Right forelimb (tissue), 1 donor: ENCODE measurements at regions not wholly inside any gene's neighbourhood (a gene's known extent, or its start where the extent isn't known, plus 50 kb on each side); places are given as distances from the start of the nearest gene placed in this dataset.

ENCODE experiments used
- DNase-seq: peaks from one replicate; pipeline ENCODE4 v3.0.0-alpha.2; 2018

DNA sequence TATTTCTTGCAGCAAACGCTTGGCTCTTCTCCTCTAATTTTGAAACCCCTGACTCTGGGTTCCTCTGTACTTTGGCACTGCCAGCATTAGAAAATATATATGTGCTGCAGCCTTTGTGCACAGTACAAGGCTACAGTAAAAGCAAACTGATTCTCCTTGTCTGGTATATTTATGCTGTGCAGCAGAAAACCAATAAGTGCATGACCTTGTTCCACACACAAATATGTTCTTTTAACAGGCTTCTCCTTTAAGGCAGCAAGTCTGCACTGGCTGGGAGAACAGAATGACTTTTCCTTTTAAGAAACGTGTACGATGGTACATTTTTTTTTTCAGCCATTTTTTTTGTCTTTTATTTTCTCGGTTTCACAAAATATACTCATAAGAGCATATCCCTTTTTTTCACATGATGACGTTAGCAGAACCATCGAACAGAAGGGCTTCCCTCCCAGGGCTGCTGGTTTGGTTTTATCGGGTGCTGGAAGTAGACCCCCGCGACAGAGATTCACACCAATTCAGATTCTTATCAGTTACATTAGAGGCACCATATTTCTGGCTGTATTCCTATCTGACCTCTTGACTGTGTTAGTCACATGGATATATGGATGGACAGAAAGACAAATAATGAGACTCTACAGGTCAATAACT lies 129.9 kb upstream of the ARID1B start:
- no peak for DNase-seq

DNA sequence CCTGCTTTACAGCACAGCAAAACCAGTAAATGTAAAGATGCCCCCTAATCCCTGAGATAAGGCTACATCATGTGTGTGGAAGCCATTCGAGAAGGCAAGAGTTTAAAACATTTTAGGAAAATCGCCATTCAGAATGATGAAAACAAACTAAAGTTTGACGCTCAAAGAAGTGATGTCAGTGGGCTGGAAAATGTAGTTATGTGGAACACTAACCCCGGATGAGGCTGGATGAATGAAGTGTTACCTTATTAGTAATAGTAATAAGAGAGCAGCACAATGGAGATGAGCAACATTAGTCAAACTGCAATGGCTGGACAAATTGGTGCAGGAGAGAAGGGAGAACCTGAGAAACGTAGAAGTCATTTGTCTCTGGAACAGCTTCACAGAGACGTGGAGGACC lies 130.7 kb upstream of the ARID1B start:
- DNase-seq, result no peak

DNA sequence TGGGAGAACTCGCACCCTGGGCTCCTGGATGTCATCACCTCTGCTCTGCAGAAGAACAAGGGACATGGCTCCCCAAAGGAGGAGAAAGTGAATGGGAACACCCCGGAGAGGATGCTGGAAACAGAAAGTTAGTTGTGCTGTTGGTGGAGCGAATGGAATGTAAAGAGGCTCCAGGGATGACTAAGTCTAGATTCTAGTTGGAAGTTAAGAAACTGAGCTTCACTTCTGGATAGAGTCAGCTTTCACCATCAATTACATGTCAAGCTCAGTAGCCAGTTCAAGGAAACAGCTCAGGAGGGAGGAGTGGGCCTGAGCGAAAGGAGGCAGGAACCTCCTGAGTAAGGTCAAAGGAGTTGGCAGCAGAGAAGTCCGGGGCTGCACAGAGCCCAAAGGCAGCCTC lies 132.1 kb upstream of the ARID1B start:
- no peak for DNase-seq

DNA sequence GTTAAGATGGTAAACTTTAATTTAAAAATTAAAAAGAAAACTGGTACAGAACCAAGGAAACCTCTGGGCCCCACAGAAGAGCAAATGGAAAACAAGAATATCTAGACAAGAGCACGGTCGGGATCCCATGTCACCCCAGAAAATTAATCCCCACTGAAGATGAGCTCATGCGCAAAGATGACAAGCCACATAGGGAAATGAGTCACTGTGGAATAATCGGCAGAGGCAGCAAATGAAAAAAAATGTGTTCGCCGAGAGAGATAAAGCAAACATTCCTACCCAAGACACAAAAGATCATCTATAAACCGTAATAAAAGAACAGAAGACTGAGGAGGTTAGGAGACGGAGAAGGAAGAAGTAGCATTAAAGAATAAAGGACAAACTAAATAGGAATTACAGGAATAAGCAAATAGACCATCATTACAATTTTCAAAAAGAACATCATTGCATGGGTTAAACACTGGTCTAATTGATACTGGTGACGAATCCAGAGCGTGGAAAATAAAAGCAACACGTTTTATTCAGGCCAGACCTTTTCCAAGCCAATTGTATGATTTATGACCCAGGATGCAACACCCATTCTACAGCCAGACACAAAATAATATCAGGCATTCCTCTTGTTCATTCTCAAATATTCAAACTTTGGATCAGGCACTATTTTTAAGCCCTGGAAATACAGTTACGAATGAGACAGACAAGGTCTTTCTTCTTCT lies 138.0 kb upstream of the ARID1B start:
- DNase-seq, result no peak

DNA sequence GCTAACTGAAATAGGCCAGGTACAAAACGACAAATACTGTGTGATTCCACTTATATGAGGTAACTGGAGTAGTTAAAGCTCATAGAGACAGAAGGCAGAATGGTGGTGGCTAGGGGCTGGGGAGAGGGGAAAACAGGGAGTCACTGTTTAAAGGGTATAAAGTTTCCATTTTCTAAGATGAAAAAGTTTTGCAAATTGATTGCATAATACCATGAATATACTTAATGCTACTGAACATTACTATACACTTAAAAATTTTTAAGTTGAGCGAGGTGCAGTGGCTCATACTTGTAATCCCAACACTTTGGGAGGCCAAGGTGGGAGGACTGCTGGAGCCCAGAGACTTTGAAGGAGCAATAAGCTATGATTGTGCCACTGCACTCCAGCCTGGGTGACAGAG lies 138.6 kb upstream of the ARID1B start:
- no peak for DNase-seq

DNA sequence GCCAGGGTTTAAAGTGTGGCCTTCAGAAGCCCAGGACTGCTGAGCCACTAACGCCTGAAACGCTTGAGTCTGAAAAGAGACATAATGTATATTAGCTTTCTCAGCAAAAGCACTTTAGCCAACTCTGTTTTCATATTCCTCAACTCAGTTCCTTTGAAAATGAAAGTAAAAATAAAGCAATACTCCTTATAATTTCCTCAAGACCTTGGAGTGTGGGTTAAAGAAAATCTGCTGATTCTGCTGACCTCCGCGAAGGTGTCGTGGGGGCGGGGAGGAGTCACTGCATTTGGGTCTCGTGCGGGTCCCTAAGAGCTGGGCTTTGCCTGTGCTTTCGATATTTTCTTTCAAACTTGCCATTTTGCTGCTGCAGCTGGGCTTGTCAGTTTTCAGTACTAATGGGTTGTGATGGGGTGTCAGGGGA lies 142.2 kb upstream of the ARID1B start:
- peak; percentile 51 for DNase-seq

DNA sequence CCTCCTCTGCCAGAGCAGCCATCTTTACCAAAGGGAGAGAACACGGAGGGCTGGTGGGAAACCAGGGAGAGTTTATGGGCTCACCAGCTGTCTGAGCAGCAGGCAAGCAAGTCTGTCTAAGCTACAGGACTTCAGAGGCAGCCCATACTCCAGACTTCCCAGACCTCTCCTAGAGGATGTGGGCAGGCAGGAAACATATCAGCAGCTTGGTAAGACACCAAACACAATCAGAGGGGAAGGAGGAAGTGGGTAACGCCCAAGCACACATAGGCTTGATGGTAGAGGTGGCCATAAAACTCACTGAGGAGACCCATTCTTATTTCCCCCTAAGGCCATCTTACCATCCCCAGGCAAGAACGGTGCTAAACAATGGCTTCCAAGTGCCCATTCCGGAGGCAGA lies 143.1 kb upstream of the ARID1B start:
- no peak for DNase-seq

DNA sequence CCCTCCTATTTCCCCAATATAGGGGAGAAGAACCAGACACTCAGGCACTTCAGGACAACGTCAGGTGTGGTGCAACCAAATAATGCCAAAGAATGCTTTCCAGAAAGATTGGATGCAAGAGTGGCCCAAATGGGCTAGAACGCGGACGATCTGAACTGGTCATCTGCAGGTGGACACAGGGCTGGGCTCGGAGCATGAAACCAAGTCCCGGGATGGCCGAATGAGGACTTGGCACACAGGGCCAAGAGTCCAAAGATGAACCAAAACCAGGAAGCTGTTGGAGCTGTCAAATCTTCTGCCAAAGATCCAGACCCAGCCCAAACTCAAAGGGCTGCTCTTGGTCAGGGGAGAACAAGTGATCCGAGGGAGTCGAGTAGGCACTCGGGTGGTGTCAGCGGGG lies 143.9 kb upstream of the ARID1B start:
- DNase-seq, result no peak

DNA sequence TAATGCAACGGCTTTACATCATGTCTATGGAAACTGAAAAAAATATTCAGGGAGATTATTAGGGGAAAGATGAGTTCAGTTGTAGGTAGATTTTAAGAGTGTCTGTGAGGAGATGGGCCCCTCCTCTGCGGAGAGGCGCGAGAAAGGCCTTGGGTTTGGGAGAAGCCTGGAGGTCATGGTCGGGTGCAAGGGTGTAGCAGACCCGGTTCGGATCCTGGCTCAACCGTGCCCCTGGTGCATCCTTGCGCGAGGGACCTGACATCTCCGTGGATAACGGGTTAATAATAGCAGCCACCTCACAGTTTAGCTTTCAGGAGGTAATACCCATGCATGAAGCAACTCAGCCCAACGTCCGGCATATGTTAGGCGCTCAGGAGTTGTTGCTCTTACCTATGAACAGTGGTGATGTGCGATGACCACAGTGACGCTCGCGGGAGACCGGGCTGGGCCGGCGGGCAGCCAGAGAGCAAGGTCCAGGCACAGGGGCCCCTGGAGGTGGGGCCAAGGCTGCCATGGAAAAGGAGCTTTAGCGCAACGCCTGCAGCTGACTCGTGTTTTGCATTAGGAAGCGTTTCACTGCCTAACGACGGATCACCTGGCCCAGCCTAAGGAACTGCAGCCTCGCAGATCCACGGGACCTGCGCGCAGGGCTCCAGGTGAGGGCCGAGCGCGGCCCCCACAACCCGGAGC lies 146.4 kb upstream of the ARID1B start:
- no peak for DNase-seq

DNA sequence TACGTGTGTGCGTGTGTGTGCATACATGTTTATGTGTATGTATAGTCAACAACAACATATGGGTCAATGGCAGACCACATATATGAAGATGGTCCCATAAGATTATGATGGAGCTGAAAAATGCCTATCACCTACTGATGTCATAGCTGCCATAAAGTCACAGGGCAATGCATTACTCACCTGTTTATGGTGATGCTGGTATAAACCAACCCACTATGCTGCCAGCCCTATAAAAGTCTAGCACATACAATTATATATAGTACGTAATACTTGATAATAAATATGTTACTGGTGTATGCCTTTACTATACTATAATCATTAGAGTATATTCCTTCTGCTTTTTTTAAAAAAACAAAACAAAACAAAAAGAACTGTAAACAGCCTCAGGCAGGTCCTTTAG lies 148.4 kb upstream of the ARID1B start:
- DNase-seq, result no peak

DNA sequence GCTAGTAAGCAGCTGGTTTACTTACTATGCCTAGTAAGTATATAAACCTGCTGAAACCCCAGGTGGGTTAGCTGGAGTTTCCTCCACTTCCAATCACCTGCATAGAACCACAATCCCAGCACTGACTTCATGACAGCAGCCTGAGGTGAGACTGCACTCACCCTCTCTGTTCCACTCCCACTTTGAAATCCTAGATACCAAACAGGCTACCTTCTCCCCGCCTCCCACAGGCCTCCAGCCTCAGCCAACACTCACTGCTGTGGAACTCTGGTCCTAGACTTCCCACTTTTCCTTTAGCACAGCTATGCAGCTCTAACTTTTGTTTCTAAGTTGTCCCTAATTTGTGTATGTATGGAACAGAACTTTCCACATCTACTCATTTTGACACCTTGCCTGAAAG lies 149.7 kb upstream of the ARID1B start:
- DNase-seq, result no peak

DNA sequence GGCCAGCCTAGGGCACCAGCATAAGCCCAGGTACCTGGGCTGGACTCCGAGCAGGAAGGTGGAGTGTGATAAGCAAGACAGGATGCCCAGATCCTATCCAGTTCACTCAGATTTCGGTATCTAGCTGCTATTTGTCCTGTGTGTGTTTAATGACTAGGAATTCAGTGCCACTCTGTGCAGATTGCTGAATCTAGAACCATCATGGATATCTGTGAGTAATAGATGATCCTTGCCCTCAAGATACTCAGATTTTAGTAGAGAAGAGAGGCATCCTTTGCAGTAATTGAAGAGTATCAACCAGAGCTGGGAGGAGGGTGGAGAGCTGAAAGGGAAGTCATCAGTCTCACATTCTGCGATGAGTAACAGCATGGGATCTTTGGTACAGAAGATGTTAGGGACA lies 155.0 kb upstream of the ARID1B start:
- DNase-seq, result no peak

DNA sequence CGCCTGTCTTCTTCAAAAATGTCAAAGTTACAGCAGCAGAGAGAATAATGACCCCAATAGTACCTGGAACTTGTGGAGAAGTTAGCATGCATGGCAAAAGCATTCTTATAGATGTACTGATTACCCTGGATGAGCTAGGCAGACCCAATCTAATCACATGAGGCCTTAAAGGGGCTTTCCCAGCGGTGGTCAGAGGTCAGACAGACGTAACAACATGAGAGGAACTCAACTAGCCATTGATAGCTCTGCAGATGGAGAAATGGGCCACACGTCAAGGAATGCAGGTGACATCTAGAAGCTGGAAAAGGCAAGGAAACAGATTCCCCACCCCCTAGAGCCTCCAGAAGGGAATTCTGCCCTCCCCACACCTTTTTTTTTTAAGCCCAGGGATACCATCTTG lies 156.8 kb upstream of the ARID1B start:
- DNase-seq, result no peak

DNA sequence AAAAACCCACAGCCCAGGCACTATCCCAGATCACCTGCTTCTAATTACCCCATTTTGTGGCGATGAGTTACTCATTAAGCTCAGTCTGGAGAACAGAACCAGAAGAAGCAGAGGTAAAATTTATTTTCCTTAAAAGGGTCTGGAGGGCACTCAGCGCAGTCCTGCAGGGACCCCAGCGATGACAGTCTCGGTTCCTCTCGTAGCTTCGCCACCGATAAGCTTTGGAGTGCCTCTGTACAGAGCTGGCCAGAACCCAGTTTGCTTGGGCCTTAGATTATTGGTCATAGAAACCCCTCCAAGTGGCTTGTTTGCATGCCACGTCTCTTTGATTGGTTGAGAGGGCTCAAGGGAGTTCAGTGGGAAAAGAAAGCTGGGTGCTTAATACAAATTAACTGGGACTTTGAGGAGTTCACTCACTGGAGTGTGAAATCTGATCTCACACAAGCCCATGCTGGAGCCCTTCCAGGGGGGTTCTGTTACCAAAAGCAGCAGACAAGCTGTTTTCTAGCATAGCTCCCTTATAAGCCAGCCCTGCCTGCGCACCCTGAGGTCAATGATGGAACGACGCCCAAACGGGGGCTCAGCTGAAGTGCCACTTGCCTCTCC lies 158.5 kb upstream of the ARID1B start:
- DNase-seq, result no peak

DNA sequence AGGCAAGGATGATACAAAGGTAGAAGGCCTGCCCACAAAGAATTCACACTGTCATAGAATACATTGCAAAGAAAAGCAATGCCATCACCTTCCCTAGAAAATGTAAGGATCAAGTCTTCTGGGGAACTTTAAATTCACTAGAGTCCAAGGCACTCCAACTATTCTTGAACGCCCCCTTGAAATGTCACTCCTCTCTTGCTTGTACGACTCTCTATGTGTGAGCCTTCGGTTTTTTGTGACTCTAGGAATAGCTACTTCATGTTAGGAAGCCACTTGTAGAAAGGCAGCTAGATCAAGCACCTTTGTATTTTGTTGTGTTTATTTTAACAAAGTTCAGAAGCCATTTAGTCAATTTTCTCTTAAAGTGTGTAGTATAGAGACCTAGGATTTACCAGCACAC lies 159.2 kb upstream of the ARID1B start:
- no peak for DNase-seq

DNA sequence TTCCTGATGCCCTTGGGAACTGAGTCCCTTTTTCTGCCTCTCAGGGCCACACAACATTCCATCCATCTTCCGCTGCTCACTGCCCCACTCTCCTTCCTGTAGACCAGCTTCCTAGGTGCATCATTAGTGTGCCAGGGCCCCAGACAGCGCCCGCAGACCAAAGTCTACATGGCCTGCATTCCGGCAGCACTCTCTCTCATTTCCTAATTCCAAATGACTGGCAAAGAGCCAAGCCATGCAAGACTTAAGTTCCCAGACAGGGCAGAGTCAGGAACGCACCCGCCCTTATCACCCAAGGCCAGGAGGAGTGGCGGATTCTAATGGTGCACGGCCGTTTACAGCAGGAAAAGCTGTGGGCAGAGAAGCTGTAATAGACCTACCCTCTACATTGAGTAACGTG lies 159.8 kb upstream of the ARID1B start:
- no peak for DNase-seq

DNA sequence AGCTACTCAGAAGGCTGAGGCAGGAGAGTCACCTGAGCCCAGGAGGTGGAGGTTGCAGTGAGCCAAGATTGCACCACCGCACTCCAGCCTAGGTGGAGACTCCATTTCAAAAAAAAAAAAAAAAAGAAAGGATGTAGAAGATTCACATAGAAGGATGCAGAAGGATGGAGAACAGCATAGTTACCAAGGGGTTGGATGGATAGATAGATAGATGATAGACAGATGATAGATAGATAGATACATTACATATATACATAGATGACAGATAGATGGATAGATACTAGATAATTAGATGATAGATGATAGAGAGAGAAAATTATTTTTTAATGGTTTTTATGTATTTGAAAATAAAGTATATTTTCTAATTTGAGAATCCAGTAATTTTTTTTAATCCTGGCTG lies 160.7 kb upstream of the ARID1B start:
- DNase-seq, result no peak

DNA sequence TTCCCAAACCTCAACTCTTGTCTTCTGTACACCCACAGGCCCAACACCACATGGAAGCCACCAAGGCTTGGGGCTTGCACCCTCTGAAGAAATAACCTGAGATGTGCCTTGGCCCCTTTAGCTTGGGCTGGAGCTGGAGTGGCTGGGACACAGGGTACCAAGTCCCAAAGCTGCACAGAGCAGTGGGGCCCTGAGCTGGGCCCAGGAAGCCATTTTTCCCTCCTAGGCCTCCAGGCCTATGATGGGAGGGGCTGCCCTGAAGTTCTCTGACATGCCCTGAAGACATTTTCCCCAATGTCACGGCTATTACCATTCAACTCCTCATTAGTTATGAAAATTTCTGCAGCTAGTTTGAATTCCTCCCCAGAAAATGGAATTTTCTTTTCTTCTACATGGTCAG lies 163.2 kb upstream of the ARID1B start:
- no peak for DNase-seq

DNA sequence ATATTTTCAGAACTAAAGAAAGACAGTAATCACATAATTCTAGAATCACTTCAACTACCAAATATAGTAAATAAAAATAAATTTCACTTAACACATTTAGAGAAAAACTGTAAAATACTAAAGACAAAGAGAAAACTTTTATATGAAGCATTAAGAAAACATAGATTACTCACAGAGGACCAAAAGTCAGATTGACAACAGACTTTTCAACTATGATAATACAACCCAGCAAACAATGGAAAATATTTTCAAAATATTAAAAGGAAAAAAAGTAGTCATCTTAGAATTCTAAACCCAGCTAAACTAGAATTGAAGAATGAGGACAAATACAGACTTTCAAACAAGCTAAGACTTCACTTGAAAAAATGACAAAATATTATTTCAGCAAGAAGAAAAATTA lies 164.8 kb upstream of the ARID1B start:
- no peak for DNase-seq

DNA sequence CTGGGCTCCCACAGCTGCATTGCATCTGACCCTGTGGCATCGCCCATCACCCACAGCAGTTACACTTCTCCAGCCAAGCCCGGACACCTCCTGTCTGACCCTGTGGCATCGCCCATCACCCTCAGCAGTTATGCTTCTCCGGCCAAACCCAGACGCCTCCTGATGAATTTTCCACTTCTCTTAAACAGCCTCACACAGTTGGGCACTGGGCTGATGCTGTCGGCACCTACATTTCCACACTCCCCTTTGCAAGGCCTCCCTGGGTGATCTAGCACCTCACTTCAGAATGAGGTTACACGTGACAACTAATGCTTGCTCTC lies 175.2 kb upstream of the ARID1B start:
- no peak for DNase-seq

DNA sequence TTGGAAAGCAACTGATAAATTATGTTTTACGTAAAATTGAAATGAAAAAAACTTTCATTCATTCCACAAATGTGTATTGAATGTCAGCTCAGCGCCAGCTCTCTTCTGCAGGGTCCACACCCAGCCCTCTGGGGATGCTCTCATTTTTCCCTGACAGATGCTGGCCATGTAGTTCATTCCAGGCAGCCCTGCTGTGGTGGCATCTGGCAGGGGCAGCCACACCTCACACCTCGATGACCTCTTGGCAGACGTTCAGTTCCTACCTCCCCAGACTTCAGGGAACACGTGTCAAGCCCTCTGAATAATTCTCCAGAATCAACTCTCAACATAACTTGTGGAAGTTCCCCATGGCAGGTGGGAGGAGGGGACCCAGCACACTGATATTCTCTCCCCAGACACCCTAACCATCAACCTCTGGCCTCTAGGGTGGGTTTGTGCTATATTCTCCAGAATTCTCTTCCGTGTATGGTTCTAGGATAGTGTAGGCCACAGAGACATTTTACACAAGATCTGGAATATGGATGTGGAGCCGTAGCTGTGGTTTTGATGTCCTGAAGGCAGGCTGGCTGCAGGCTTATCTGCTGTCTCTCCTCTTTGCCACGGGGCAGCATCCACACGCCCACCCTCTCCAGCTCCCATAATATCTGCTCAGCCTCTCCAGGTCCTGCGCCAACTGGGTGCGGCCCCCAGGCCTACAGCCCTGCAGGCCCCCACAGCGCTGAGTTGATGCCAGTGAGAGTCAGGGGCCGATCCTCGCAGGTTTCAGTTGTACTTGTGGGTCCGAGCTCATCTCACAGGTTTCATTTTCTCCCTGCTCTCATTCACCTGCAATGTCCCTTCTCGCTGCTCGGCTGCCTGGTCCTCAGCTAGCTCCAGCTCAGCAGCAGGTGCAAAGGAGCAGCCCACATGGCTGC lies 175.8 kb upstream of the ARID1B start:
- DNase-seq, result no peak

DNA sequence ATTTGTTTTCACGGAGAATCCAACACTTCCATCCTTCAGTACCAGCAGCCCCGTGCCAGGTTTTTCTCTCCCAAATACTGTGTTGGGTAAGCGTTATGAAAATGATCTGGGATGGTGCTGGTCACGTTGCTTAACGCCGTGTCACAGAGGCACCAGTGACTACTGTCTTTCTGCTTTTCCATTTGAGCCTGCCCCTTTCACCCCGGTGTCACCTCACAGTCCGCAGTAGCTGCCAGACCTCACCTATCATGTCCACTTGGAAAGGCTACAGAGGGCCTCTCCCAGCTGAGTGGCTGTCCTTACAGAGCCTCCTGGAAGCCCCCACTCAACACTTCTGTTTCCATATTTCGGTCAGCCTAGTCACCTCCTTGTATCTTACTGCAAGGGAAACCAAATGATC lies 176.5 kb upstream of the ARID1B start:
- DNase-seq, result no peak

DNA sequence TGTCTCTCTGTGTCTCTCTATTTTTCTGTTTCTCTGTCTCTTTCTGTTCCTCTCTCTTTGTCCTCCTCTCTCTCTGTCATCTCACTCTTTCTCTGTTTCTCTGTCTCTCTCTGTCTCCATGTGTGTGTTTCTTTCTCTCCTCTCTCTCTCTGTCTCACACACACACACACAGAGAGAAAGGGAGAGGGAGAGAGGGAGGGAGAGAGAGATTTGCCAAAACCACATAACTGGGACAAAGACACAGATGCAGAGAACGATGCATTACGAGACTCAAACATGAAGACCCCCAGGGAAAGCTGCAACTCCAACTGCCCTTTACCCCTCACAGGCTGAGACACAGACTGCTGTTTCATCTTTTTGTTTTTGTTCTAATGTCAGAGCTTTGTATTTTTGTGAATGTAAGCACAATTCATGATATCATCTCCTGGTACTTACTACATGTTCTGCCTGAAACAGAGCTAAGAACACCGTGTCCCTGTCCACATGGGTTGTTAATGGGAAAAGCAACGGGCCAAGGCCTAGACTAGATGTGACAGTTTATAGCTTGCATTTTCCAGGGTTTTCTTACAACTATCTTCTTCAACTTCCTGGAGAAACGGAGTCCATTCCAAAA lies 177.1 kb upstream of the ARID1B start:
- no peak for DNase-seq
